IPS DF 6.9 (cell line): ENCODE measurements at regions not wholly inside any gene's neighbourhood (a gene's known extent, or its start where the extent isn't known, plus 50 kb on each side); places are given as distances from the start of the nearest gene placed in this dataset.

Experiments
- DNase-seq: peaks from one replicate; pipeline ENCODE4 v3.0.0-alpha.2; 2013; ENCODE audit warnings: low read depth, low spot score
- H3K27ac ChIP-seq: one replicate; pipeline ENCODE4 v1.5.1; 2013; ENCODE audit warnings: low read length, control low read depth
- H3K27me3 ChIP-seq: 2 replicates; pipeline ENCODE4 v1.6.1; 2013; ENCODE audit warnings: mild to moderate bottlenecking, low read length; ENCODE audit not compliant: control insufficient read depth, insufficient read depth
- H3K36me3 ChIP-seq: 2 replicates; pipeline ENCODE4 v1.6.1; 2013; ENCODE audit warnings: low read length; ENCODE audit not compliant: control insufficient read depth, insufficient read depth
- H3K4me1 ChIP-seq: 2 replicates; pipeline ENCODE4 v1.6.1; 2013; ENCODE audit warnings: low read length; ENCODE audit not compliant: control insufficient read depth, insufficient read depth
- H3K4me3 ChIP-seq: 2 replicates; pipeline ENCODE4 v1.5.1; 2013; ENCODE audit warnings: mild to moderate bottlenecking, low read length
- H3K9me3 ChIP-seq: 2 replicates; pipeline ENCODE4 v1.6.1; 2013; ENCODE audit warnings: low read length, inconsistent platforms; ENCODE audit not compliant: control insufficient read depth, insufficient read depth
- WGBS: extraction: QIAGEN DNeasy Blood & Tissue Kit; methylation state at CpG from one replicate; pipeline ENCODE4 v1.1.7; 2013; ENCODE audit warnings: mixed read lengths, missing lambda C conversion rate; ENCODE audit not compliant: insufficient read length, insufficient coverage; 5-methylcytosine and 5-hydroxymethylcytosine counted together

DNA sequence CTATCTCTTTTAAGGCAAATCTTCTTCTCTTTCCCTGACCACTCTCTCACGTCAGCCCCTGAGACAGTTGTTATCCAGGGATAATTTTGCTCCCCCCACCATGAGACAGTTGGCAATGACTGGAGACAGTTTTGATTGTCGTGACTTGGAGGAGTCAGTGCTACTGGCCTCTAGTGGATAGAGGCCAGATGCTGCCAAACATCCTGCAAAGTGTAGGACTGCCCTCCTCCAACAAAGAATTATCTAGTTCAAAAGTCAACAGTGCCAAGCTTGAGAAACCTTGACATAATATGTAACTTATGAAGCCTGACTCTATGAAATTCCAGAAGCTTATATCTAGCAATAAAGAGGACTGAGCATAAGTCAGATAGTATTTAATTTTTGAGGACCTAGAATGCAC lies 502.1 kb upstream of the IGFBP7 start:
- no peak for DNase-seq
- H3K36me3 ChIP-seq: no peaks in the 10 kb centered on the region
- H3K4me3 ChIP-seq: no peak overlapping the region
- no peaks in the 10 kb centered on the region for H3K27me3 ChIP-seq
- WGBS: no CpG with 5 or more reads among the region's 2 CpGs
- no peaks in the 10 kb centered on the region for H3K4me1 ChIP-seq
- H3K9me3 ChIP-seq: no peaks in the 10 kb centered on the region
- H3K27ac ChIP-seq: no peak overlapping the region

DNA sequence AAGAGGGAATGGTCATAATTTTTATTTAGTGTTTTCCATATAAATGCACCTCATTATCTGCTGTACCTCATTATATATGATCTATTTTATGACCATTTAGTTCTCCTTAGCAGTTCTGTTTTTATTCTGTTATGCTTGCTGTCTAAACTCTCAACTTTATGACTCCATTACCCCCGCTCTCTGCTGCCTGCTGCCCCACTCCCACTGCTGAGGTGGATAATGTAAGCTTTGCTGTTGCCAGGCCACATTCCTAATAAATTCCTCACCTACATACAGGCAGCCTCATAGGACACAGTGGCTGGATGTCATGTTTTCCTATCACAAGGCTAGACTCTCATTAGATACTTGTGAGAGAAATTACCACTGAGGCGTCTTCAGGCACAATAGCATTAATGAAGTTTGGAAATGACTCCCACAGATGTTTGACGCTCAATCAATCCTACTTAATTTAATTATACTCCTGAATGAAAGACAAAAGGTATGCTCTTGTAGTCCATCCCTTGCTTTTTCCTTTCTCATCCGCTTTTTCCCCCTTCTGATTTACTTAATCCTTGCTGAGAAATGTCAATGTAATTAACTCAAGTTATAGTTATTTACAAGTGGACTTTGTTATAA lies 497.5 kb upstream of the IGFBP7 start:
- no peak for DNase-seq
- Histone ChIP-seq H3K27me3 (no peaks in the 10 kb centered on the region), H3K27ac (no peak overlapping the region), H3K36me3 (no peaks in the 10 kb centered on the region), H3K4me1 (no peaks in the 10 kb centered on the region), H3K4me3 (no peak overlapping the region), H3K9me3 (no peaks in the 10 kb centered on the region)
- no CpG with 5 or more reads among the region's 4 CpGs for WGBS

DNA sequence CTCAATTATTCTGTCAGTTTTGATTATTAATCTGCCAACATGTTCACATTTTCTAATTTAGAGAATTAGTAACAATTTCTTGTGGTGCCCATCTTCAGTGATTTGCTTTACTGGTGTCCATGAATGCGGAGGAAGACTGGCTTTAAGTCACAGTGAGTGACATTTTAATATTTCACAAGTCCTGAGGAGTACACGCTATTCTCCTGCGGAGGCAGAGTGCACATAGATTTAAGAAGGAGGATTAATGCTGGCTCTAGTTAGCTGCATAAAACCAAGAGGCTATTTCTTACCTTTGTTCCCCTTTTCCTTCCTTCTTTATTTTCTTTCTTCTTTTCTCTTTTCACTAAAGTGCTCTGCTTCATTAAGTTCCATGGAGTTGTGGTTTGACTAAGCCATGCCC lies 495.2 kb upstream of the IGFBP7 start:
- no CpG with 5 or more reads among the region's 3 CpGs for WGBS
- H3K4me1 ChIP-seq: no peaks in the 10 kb centered on the region
- no peak for DNase-seq
- no peaks in the 10 kb centered on the region for H3K27me3 ChIP-seq
- H3K27ac ChIP-seq: no peak overlapping the region
- H3K4me3 ChIP-seq: no peak overlapping the region
- H3K36me3 ChIP-seq: no peaks in the 10 kb centered on the region
- H3K9me3 ChIP-seq: no peaks in the 10 kb centered on the region

DNA sequence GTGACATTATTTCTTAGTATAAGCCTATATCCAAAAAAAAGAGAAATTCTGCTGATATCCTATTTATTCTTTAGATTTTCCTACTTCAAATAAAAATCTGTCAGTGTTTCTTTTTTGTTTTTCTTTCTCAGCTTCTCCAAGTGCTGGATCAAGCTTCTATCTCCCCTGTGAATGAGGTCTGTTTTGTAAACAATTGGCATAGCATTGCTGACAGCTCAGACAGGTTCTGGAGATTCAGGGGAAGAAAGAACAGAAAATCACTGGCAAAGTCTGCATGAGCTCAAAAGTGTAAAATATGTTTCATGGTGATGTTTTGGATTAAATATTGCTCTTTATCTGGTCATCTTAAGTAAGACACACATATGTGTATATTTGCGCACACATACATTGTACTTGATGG lies 492.0 kb upstream of the IGFBP7 start:
- Histone ChIP-seq H3K4me1 (no peaks in the 10 kb centered on the region), H3K27me3 (no peaks in the 10 kb centered on the region), H3K9me3 (no peaks in the 10 kb centered on the region), H3K4me3 (no peak overlapping the region), H3K36me3 (no peaks in the 10 kb centered on the region), H3K27ac (no peak overlapping the region)
- no peak for DNase-seq
- no CpG with 5 or more reads among the region's 1 CpG for WGBS

DNA sequence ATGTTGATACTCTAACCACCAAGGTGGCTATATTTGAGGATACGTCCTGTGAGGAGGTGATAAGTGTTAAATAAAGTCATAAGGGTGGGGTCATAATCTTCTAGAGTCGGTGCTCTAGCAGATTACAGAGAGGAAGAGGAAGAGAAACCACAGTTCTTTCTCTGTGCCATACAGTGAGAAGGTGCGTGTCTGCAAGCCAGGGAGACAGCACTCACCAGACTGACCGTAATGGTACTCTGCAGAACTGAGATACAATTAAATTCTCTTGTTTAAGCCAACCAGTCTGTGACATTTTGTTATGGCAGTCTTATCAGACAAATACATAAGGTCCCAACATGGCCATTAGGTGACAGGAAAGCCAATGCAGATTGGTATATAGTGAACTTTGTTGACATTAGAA lies 480.9 kb upstream of the IGFBP7 start:
- Histone ChIP-seq H3K36me3 (no peaks in the 10 kb centered on the region), H3K4me1 (no peaks in the 10 kb centered on the region), H3K4me3 (no peak overlapping the region), H3K27ac (no peak overlapping the region), H3K27me3 (no peaks in the 10 kb centered on the region), H3K9me3 (no peaks in the 10 kb centered on the region)
- DNase-seq: no peak
- WGBS: no CpG with 5 or more reads among the region's 4 CpGs

DNA sequence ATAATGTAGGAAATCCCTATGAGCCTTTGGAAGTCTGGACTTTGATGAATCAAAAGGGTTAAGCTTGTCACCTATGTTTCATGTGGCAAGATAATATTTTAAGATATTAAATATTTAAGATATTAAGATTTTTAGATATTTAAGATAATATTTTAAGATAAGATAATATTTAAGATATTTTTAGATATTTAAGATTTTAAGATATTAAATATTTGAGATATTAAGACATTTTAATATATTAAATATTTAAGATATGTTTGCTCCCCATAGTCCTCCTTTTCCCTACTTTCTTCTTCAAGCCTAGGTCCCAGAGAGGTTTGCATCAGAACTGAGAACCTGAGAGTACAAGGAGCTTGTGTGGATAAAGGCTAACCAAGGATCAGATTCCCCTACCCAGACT lies 478.4 kb upstream of the IGFBP7 start:
- no peak overlapping the region for H3K4me3 ChIP-seq
- H3K9me3 ChIP-seq: no peaks in the 10 kb centered on the region
- H3K36me3 ChIP-seq: no peaks in the 10 kb centered on the region
- H3K27ac ChIP-seq: no peak overlapping the region
- DNase-seq: no peak
- H3K27me3 ChIP-seq: no peaks in the 10 kb centered on the region
- H3K4me1 ChIP-seq: no peaks in the 10 kb centered on the region

DNA sequence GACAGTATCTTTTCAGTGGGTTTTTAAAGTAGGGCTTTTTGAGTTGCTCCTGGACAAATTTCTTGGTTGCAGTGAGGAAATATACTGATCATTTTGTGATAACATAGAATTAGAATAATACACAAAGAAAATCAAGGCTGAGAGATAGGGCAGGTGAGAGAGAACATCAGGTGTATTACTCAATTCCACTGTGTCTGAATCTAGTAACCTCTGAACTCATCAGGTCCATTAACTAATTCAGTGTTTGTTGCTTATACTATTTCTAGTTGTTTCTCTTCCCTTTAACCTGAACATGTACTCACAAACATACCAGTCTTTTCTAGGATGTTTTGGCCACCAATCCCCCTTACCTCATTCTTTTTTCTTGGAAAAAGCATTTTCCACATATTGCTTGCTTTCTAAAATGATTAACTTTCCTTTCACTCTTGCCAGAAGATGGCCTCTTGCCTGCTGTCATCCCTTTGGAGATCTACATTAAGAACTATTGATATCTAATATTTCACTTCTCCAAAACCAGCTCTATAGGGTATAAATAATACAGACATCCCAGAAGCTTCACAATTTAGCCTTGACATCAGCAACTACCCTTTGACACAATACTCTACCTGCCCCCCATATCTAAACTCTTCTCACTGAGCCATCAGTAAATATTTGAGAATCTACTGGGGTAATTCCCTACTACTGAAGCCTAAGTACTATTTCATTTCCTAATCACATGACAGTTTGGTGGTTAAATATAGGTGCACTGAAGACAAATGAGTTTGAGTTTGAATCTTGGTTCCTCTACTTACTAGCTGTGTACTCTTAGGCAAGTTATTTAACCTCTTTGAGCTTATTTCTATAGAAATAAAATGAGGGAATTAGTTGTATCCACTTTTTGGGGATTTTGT lies 470.8 kb upstream of the IGFBP7 start:
- Histone ChIP-seq H3K36me3 (no peaks in the 10 kb centered on the region), H3K4me3 (no peak overlapping the region), H3K27me3 (no peaks in the 10 kb centered on the region), H3K9me3 (no peaks in the 10 kb centered on the region), H3K4me1 (no peaks in the 10 kb centered on the region), H3K27ac (no peak overlapping the region)
- no peak for DNase-seq

DNA sequence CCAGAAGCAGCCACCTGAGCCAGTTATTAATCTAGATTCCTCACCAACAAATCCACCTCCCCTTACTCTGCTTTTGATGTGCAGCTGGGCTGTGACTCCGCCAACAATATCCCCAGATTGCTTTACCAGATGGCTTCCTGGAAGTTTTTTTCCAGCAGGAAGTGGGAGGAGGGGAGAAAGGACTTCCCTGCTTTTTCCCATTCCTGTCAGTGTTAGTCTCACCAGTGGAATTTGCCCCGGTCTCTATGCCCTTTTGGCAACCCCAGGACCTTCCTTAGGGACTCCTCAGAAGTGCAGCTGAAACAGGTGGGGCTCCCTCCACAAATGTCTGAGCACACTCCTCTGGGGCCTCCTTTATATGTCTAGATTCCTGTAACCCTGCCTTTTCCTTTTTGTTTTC lies 465.2 kb upstream of the IGFBP7 start:
- no peak overlapping the region for H3K27ac ChIP-seq
- H3K9me3 ChIP-seq: no peaks in the 10 kb centered on the region
- H3K27me3 ChIP-seq: no peaks in the 10 kb centered on the region
- no peaks in the 10 kb centered on the region for H3K4me1 ChIP-seq
- no peak for DNase-seq
- no peak overlapping the region for H3K4me3 ChIP-seq
- no CpG with 5 or more reads among the region's 2 CpGs for WGBS
- no peaks in the 10 kb centered on the region for H3K36me3 ChIP-seq

DNA sequence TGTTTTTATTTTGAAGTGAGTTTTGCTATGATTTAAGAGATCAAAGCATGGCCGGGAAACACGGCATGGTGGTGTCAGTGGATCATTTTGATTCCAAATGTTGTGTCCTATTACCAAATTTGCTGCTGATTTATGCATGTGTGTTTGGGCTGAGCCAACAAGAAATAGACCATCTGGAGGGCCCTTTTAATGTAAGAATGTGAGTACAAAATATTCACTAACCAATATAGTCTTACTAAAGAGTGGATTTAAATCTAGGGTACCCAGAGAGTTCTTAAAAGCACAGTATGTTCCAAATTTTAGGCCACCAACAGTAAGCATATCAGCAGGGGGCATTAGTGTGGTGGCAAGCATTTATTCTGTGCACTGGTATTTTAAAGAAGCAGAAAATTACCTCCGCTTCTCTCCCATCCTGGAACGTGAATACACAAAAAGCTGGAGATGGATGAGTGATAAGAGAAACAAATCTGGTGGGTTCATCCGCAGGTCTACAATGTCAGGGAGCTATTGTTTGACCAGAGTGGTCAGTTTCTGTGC lies 444.4 kb upstream of the IGFBP7 start:
- H3K4me1 ChIP-seq: no peaks in the 10 kb centered on the region
- no peak for DNase-seq
- no peak overlapping the region for H3K4me3 ChIP-seq
- no peak overlapping the region for H3K27ac ChIP-seq
- H3K36me3 ChIP-seq: no peaks in the 10 kb centered on the region
- H3K27me3 ChIP-seq: no peaks in the 10 kb centered on the region
- no CpG with 5 or more reads among the region's 5 CpGs for WGBS
- no peaks in the 10 kb centered on the region for H3K9me3 ChIP-seq

DNA sequence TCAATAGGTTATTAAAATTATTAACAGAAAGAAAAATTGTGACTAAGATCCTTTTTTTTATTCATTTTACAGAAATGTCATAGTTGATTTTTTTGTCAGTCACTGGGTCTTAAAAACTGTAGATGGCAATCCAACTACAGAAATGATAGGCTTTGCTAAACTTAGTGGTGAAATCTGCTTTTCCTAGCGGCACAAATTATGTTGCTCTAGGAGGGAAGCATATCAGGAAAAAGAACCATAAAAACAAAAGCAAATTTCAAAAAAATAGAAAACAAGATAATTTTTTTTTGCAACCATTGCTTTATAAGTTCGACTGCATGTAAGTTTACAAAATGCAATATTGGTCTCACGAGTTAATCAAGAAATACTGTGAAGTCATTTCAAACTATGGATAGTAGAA lies 443.5 kb upstream of the IGFBP7 start:
- H3K36me3 ChIP-seq: no peaks in the 10 kb centered on the region
- H3K9me3 ChIP-seq: no peaks in the 10 kb centered on the region
- H3K27me3 ChIP-seq: no peaks in the 10 kb centered on the region
- H3K4me1 ChIP-seq: no peaks in the 10 kb centered on the region
- WGBS: no CpG with 5 or more reads among the region's 3 CpGs
- H3K4me3 ChIP-seq: no peak overlapping the region
- no peak overlapping the region for H3K27ac ChIP-seq
- no peak for DNase-seq

DNA sequence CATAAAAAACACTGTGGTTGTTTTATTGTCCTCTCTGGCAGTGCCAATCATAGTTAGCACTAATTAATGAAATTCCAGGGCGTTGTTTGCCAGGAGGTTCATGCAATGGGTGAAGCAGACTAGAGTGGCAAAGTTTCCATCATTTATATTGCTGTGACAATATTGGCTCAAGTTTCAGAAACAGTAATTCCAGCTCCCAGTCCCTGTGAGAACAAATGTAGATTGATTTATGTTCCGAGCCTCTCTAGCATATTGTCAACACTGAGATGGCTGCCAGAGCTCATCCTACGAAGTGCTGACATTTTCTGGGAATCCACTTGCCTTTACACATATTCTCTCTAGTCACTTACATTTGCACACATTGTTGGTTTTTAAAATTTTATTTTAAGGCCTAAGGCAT lies 440.0 kb upstream of the IGFBP7 start:
- no peak overlapping the region for H3K27ac ChIP-seq
- DNase-seq: no peak
- no peaks in the 10 kb centered on the region for H3K9me3 ChIP-seq
- no peaks in the 10 kb centered on the region for H3K27me3 ChIP-seq
- H3K4me3 ChIP-seq: no peak overlapping the region
- H3K4me1 ChIP-seq: no peaks in the 10 kb centered on the region
- no peaks in the 10 kb centered on the region for H3K36me3 ChIP-seq
- no CpG with 5 or more reads among the region's 3 CpGs for WGBS
